Adrenal gland (tissue), 5 donors: ENCODE measurements at regions not wholly inside any gene's neighbourhood (a gene's known extent, or its start where the extent isn't known, plus 50 kb on each side); places are given as distances from the start of the nearest gene placed in this dataset.

ENCODE experiments used
- CTCF ChIP-seq, 6 experiments: fragments of 450-650 bp in 4 of 6; fragments of 200-600 bp in 2 of 6; sonication (generic) in 1 of 6; IDR thresholded peaks; 1 replicate in 5 of 6; 2 replicates in 1 of 6; pipeline versions ENCODE4 v1.5.1 to v1.8.0; 2016 to 2021; ENCODE audit warnings: antibody characterized with exemption in 6 of 6, mild to moderate bottlenecking in 2 of 6, moderate library complexity in 1 of 6
- POLR2A ChIP-seq, 2 donors: fragments of 450-650 bp; IDR thresholded peaks; one replicate each; pipeline ENCODE4 v1.6.1; 2017; ENCODE audit warnings: antibody characterized with exemption in 2 of 2, mild to moderate bottlenecking in 2 of 2, moderate library complexity in 1 of 2
- donor health status: DM: no; HTN: no; CAD: no.

- TF ChIP-seq CTCF (IDR thresholded peaks at IDR 0.05) (no peak), POLR2A (IDR thresholded peaks at IDR 0.05) (no peak)
Observed at GRCh38 chr7:104275900-104276299, 52.5 kb upstream of the LHFPL3 start.
